HG03095 (cell line): ENCODE measurements at regions not wholly inside any gene's neighbourhood (a gene's known extent, or its start where the extent isn't known, plus 50 kb on each side); places are given as distances from the start of the nearest gene placed in this dataset.

Experiments used
- ATAC-seq: cut with Tn5 transposase; IDR thresholded peaks from one replicate; pipeline ENCODE4 v1.9.1; 2021; ENCODE audit warnings: moderate library complexity; ENCODE audit not compliant: unreplicated experiment

GRCh38 chr11:27783701-27784355 lies 83.6 kb upstream of the BDNF start:
- no peak for ATAC-seq

- ATAC-seq: no peak
These were observed 76.8 kb upstream of the BDNF start for GRCh38 chr11:27777033-27777432.

- ATAC-seq: no peak
These were observed 73.6 kb upstream of the BDNF start for GRCh38 chr11:27773884-27774283.

- no peak for ATAC-seq
These were observed 71.3 kb upstream of the BDNF start for GRCh38 chr11:27771516-27771915.

GRCh38 chr11:27770576-27770975 lies 70.3 kb upstream of the BDNF start:
- ATAC-seq: no peak

- ATAC-seq: no peak
These were observed 63.5 kb upstream of the BDNF start for GRCh38 chr11:27763736-27764135.

- ATAC-seq: no peak
These were observed 61.1 kb upstream of the BDNF start for GRCh38 chr11:27761356-27761755.

- no peak for ATAC-seq
These were observed 57.7 kb upstream of the BDNF start for GRCh38 chr11:27757953-27758352.

GRCh38 chr11:27754035-27755017 lies 54.1 kb upstream of the BDNF start:
- ATAC-seq: no peak
